ENCODE measurements at regions not wholly inside any gene's neighbourhood (a gene's known extent, or its start where the extent isn't known, plus 50 kb on each side); places are given as distances from the start of the nearest gene placed in this dataset.
"Not testable (repeated sequence)": the region's sequence is repeated elsewhere in the genome, so short reads cannot be mapped to it uniquely, and the experiment has no call there.

- no peak for DNase-seq
Observed at GRCh38 chr10:78442836-78443550, 409.3 kb downstream of the RPS24 start.

DNA sequence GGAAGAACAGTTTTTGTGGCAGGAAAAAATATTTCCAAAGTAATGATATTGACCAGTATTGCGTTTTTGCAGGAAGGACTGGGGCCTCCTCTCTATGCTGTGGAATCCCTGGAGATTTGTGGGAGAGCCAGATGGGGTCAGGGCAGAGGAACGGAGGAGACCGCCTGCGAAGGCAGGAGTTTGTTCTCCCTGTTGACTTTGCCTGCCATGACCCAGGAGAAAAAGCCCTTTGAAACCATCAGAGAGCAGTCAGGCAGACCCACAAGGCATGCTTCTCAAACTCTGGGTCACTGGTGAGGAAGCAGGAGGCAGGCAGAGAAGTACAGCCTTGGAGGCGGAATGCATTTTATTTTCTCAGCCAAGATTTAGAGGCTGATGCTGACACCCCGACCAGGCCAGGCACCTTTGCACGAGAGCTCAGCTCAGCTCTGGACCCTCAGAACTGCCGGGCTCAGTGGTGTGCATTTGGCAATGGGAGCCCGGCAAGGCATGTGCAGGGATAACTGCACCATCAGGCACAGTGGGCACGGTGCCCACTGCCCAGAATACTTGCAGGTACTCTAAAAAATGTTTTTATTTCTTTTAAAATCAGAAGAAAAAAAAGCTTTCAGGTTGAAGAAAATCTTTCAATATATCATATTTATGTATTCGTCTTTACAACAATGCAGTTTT lies 410.4 kb downstream of the RPS24 start:
- DNase-seq: no peak

GRCh38 chr10:78444741-78445140 lies 411.1 kb downstream of the RPS24 start:
- DNase-seq: not testable (repeated sequence)

- DNase-seq: no peak
Observed at GRCh38 chr10:78445308-78445707, 411.6 kb downstream of the RPS24 start.

DNA sequence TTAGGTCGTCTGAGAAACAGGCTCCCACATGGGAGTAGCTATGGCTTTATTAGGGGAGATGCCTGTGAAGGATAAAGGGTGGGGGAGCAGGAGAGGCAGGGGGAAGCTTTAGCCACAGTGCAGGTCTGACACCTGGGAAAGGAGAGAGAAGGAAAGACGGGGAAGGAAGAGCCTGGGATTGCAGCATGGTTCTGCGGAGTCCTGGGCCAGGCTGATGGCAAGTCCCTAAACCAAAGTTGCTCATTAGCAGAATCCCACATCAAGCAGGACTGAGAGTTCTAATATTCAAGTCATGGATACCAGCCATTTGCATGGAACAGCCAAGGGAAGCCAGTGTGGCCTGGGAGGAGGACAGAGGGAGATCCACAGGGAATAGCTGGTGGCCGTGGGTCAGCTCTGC lies 414.8 kb downstream of the RPS24 start:
- no peak for DNase-seq

DNA sequence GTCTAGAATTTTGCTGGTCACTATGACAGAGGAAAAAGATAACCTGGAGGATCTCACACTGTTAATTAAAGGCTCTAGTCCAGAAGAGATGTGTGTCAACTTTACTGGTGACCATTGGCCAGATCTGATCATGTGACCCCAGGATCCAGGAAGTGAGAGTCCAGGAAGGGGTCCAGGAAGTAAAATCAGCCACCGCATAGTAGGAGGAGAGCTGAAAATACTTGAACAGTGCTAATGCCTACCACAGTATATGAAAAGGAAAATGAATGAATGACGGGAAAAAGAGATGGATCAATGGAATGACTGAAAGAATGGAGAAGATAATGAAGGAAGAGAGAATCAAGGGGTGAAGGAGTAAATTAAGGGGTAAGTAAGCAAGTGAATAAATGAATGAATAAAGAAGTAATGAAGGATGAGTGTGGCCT lies 415.3 kb downstream of the RPS24 start:
- DNase-seq: no peak

GRCh38 chr10:78449554-78449953 lies 415.9 kb downstream of the RPS24 start:
- no peak for DNase-seq

DNA sequence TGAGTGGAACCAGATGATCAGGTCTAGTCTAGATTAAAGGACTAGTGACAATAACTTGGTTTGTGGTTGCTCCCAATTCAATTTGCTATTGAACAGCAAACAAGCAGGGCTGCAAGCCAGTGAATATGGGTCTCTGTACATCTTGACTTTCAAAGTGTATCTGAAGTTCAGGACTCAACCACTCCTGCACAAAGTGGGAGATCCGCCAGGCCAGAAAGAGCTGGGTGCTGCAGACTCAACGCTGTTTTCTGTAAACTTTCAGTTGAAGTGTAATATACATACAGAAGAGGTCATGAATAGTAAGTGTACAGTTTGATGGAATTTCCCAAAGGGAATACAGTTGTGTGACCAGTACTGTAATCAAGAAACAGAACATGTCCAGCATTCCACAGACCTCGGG lies 416.6 kb downstream of the RPS24 start:
- no peak for DNase-seq

DNA sequence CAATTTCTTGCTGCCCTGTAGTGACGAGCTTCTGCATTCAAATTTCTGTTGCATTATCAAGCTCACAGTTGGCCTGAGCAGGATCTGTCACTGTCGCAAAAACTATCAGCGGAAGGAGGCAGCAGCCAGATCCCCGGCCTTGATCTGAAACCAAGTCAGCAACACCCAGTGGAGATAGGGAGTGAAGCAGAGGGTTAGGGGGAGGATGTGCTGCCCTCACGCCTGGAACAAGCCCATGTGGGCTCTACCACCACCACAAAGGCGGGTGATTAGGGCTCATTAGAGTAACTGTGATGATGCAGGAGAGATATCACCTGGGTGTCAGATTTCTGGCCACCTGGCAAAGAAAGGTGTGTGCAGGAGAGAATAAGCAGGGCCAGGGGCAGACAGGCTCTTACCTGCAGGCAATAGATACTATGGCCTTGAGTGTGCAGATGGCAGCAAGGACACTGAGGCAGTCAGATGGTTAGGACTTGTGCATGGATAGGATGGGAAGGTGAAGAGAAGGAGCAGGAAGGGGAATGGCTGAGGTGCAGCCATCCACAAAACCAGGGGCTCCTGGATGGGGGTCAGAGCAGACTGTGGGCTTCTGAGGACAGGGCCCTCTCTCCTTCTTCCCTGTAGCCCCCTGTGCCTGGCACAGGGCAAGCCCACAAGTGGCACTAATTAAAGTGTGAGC lies 417.3 kb downstream of the RPS24 start:
- no peak for DNase-seq

GRCh38 chr10:78451592-78451991 lies 417.9 kb downstream of the RPS24 start:
- DNase-seq: no peak

DNA sequence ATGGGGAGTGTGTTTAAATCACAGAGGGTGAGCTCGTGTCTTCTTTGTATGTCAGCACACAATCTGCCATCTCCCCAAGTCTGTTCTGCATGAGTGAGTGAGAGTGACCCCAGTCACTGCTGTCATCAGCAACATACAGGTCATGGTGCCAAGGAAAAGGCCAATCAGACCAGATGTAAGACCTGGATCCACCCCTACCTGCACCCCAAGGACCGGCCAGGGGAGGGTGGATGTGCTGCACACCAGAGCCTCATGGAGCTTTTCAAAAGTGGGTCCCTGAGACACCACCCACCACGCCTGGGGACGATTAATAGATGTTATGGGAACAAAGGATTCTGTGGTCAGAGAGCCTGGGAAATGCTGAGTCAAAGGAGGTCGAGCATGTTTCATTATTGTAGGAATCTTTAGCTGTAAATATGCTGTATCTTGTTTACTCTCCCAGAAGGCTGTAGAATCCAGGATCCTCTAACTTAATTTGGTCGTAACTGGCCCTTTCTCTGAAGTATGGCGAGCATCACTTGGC lies 420.5 kb downstream of the RPS24 start:
- DNase-seq: no peak

DNA sequence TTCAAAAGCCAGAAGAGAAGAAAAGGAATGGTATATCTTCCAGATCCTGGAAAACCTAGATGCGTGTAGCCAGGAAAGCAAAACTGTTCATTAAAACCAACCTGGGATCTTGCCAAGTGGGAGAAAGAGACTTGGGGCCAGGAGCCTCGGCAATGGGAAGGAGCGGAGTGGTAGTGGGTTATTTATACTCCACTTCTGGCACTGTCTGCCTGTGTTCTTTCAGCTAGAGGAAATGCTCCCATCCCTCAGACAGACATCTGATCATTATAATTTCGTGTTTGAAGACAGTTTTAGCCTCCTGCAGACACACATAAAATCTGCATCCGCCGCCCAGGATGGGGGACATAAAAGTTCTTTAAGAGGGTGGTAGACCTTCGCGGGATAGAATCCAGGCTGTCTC lies 421.6 kb downstream of the RPS24 start:
- no peak for DNase-seq

DNA sequence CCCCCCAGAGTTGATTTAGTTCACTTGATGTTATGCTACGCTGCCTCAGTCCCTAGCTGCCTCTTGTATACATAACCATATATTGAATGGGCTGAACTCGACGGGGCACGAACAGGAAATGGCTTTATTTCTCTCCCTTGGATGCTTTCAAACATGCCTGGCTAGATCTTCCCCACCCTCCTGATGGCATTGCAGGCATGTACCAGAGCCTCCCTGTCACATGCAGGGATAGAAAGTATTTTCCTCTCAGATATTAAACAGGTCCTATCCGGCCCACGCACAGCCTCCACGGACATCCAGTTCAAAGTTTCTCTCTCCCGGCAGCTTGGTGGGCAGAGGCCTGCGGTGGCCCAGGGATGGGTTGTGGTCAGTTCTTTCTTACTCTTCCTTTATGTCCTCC lies 422.1 kb downstream of the RPS24 start:
- no peak for DNase-seq

- no peak for DNase-seq
Observed at GRCh38 chr10:78456649-78457400, 423.2 kb downstream of the RPS24 start.

DNA sequence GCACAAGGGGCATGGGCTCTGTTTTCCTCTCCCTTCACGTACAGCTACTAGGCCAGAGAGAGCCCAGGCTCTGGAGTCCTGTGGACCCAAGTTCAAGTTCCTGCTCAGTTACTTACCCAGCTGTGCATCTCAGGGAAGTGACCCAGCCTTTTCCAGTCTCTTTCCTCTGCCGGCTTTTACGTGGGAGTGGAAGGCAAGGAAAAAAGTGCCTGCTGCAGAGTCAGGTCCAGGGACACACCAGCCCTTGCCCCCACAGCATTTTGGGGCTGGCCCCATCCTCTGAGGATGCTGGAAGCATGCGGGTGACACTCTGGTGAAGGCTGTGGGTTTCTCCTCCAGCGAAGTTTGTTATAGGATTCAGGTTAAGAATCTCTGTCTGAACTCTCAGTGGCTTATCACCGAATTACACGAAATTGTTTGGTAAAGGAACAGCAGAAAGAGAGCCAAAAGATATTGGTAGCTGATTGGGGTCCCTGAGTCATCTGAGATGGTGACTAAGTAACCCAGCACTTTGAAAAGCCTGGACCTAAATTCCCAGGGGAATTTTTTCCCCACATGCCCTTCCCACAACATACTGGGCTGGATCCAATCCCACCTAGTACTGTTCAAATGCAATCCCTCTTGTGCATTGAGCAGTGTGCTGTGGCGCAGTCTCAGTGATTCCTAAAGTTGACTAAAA lies 424.3 kb downstream of the RPS24 start:
- no peak for DNase-seq

GRCh38 chr10:78458983-78459638 lies 425.4 kb downstream of the RPS24 start:
- peak; percentile 84 for DNase-seq

DNA sequence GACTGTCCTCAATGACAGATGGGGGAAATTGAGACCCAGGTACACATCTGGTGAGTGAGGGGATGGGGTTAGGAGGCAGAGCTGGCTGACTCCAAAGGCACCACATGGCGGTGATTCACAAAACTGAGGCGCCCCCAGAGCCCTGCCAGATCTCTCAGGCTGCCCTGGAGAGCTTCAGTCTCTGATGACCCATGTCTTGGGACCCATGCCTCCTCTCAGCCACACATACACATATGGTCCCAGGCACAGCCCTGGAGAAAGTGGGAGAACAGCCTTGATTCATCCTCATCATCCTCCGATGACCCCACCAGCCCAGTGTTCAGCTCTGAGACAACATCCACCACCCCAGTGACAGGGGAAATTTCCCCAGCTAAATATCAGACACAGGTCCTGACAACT lies 426.0 kb downstream of the RPS24 start:
- no peak for DNase-seq

GRCh38 chr10:78460204-78460603 lies 426.5 kb downstream of the RPS24 start:
- no peak for DNase-seq

DNA sequence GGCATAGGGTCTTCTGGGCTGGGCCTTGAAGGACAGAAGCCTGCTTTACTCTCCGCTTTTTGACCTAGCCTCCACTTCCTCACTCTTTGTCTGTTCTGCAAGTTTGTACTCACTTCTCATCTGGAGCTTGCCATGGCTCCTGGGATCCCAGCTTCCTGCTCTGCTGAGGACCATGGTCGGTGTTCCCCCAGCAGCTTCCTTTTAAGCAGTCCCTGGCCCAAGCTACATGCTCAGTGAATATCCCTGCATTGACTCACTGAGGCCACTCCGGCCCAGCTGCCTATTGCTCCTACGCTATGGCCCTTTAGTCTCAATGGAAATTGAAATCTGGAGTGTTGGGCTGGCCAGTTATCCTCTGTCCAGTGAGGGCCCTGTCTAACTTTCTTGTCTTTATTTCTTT lies 427.7 kb downstream of the RPS24 start:
- no peak for DNase-seq

GRCh38 chr10:78462176-78462575 lies 428.5 kb downstream of the RPS24 start:
- no peak for DNase-seq

DNA sequence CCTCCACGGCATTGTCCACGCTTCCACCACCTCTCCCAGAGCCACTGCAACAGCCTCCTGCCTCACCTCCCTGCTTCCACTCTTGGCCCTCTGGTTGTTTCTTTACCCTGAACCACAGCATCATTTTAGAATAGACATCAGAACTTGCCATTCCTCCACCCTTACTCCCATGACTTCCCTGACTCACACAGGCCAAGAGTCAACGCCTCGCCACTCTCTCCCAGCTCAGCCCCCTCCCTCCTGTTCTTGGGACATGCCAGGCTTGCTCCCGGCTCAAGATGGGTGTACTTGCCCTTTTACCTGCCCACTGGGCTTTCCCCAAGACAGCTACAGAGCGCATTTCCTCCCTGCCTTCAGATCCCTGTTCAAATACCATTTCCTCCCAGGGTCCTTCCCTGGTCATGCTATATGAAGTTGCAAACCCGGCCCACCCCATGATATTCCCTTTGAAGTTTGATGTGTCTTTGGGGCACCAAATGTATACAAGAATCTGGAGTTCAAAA lies 429.1 kb downstream of the RPS24 start:
- DNase-seq: no peak

All from NCI-H774 (cell line).